Keratinocyte (primary cell): ENCODE measurements at regions not wholly inside any gene's neighbourhood (a gene's known extent, or its start where the extent isn't known, plus 50 kb on each side); places are given as distances from the start of the nearest gene placed in this dataset.

Source experiments
- DNase-seq: peaks from one replicate; pipeline ENCODE4 v3.0.0-alpha.2; 2011; ENCODE audit warnings: low read depth, missing footprints, low spot score
- FAIRE-seq: peaks from 2 replicates; lab custom pipeline; 2011; peaks lifted over from hg19 to GRCh38; lab: Jason Lieb, UNC
- H2AFZ ChIP-seq: 2 replicates; pipeline ENCODE4 v1.6.0; 2012; ENCODE audit warnings: low read length, control low read depth, inconsistent platforms; ENCODE audit not compliant: control insufficient read depth
- H3K27ac ChIP-seq: 2 replicates; pipeline ENCODE4 v1.5.1; 2011; ENCODE audit warnings: low read length; ENCODE audit not compliant: control insufficient read depth, insufficient read depth
- H3K27me3 ChIP-seq: 3 replicates; pipeline ENCODE4 v1.6.0; 2011; ENCODE audit warnings: low read length; ENCODE audit not compliant: control insufficient read depth, insufficient read depth; ENCODE audit errors: extremely low read depth
- H3K36me3 ChIP-seq, 2 experiments: 2 replicates in 1 of 2; 3 replicates in 1 of 2; pipeline ENCODE4 v1.5.1; 2011; ENCODE audit warnings: low read length in 2 of 2, mild to moderate bottlenecking in 1 of 2; ENCODE audit not compliant: control insufficient read depth in 2 of 2, insufficient read depth in 2 of 2; ENCODE audit errors: extremely low read depth in 1 of 2
- H3K4me1 ChIP-seq: 3 replicates; pipeline ENCODE4 v1.5.1; 2011; ENCODE audit warnings: low read length; ENCODE audit not compliant: control insufficient read depth, insufficient read depth; ENCODE audit errors: extremely low read depth
- H3K4me2 ChIP-seq: 3 replicates; pipeline ENCODE4 v1.6.0; 2011; ENCODE audit warnings: low read depth, low read length; ENCODE audit not compliant: control insufficient read depth, insufficient read depth; ENCODE audit errors: extremely low read depth
- H3K4me3 ChIP-seq, 3 experiments: fragments of 200-600 bp in 1 of 3; sonication (generic) in 1 of 3; 2 replicates in 2 of 3; 3 replicates in 1 of 3; pipeline ENCODE4 v1.5.1; 2011 to 2016; ENCODE audit warnings: low read length in 3 of 3, mild to moderate bottlenecking in 3 of 3, control low read depth in 2 of 3, inconsistent platforms in 1 of 3, low read depth in 1 of 3, mixed read lengths in 1 of 3, mixed run types in 1 of 3, moderate library complexity in 1 of 3; ENCODE audit not compliant: control insufficient read depth in 2 of 3, insufficient read depth in 2 of 3; ENCODE audit errors: extremely low read depth in 1 of 3
- H3K79me2 ChIP-seq: 2 replicates; pipeline ENCODE4 v1.6.0; 2012; ENCODE audit warnings: low read length; ENCODE audit not compliant: control insufficient read depth, insufficient read depth
- H3K9ac ChIP-seq: 3 replicates; pipeline ENCODE4 v1.6.0; 2011; ENCODE audit warnings: low read length; ENCODE audit not compliant: control insufficient read depth, insufficient read depth; ENCODE audit errors: extremely low read depth
- H3K9me1 ChIP-seq: 3 replicates; pipeline ENCODE4 v1.6.0; 2011; ENCODE audit warnings: low read length; ENCODE audit not compliant: control insufficient read depth, insufficient read depth; ENCODE audit errors: extremely low read depth
- H3K9me3 ChIP-seq: 2 replicates; pipeline ENCODE4 v1.5.1; 2012; ENCODE audit warnings: low read depth, low read length; ENCODE audit not compliant: control insufficient read depth
- H4K20me1 ChIP-seq: 3 replicates; pipeline ENCODE4 v1.6.0; 2011; ENCODE audit warnings: low read length; ENCODE audit not compliant: control insufficient read depth, insufficient read depth; ENCODE audit errors: extremely low read depth
- CTCF ChIP-seq, 3 experiments: IDR thresholded peaks in 1 of 3; conservative IDR thresholded peaks in 1 of 3; optimal IDR thresholded peaks in 1 of 3; 2 replicates in 2 of 3; 3 replicates in 1 of 3; pipeline versions ENCODE3 to v1.5.1; 2011; ENCODE audit warnings: low read length in 3 of 3, mild to moderate bottlenecking in 3 of 3, moderate library complexity in 2 of 3, control low read depth in 1 of 3, inconsistent platforms in 1 of 3; ENCODE audit not compliant: insufficient read depth in 2 of 3; ENCODE audit errors: extremely low read depth in 1 of 3
- EZH2 ChIP-seq: IDR thresholded peaks from one replicate; pipeline ENCODE4 v1.6.1; 2012; ENCODE audit warnings: inconsistent platforms, mild to moderate bottlenecking, low read length, moderate library complexity
- dilution Hi-C: fragments of 300-500 bp; cut with MboI; formaldehyde crosslinking; loops from one replicate; pipeline ENCODE4 v1.7.0; 2020; ENCODE audit warnings: low sequenced_read_pairs; ENCODE audit not compliant: extremely low pct_ligation_motif_present

- H3K9me3 ChIP-seq: peaks cover 17% of the 10 kb centered on the region
- FAIRE-seq: no peak
- H3K4me1 ChIP-seq: no peaks in the 10 kb centered on the region
- H3K4me3 ChIP-seq: no peak overlapping the region
- no peak for TF ChIP-seq EZH2
- no peaks in the 10 kb centered on the region for H3K36me3 ChIP-seq
- H3K9me1 ChIP-seq: no peaks in the 10 kb centered on the region
- no peak overlapping the region for H3K27ac ChIP-seq
- H3K9ac ChIP-seq: no peak overlapping the region
- no peak overlapping the region for H3K4me2 ChIP-seq
- no peaks in the 10 kb centered on the region for H3K27me3 ChIP-seq
- no peaks in the 10 kb centered on the region for H3K79me2 ChIP-seq
- H4K20me1 ChIP-seq: no peaks in the 10 kb centered on the region
- H2AFZ ChIP-seq: no peak overlapping the region
- dilution Hi-C loops: no loop called here
- no peak for DNase-seq
These were observed 1481.4 kb downstream of the BRD1 start for GRCh38 chr22:48346311-48346710.

GRCh38 chr22:48345631-48346030, 1482.0 kb downstream of the BRD1 start:
- FAIRE-seq (no peak), DNase-seq (no peak)
- Histone ChIP-seq H3K79me2 (no peaks in the 10 kb centered on the region), H3K4me3 (no peak overlapping the region), H3K9me1 (no peaks in the 10 kb centered on the region), H3K9me3 (peaks cover 12% of the 10 kb centered on the region), H3K27ac (no peak overlapping the region), H3K9ac (no peak overlapping the region), H3K4me1 (no peaks in the 10 kb centered on the region), H2AFZ (no peak overlapping the region), H3K4me2 (no peak overlapping the region), H3K36me3 (no peaks in the 10 kb centered on the region), H4K20me1 (no peaks in the 10 kb centered on the region), H3K27me3 (no peaks in the 10 kb centered on the region)
- TF ChIP-seq CTCF (optimal IDR thresholded peaks at IDR 0.05 in 1 of 3, IDR thresholded peaks at IDR 0.05 in 1 of 3, conservative IDR thresholded peaks at IDR 0.05 in 1 of 3; ENCODE audit: extremely low read depth in 1 of 3, insufficient read depth in 2 of 3, low read length in 3 of 3): no peak
- TF ChIP-seq EZH2: no peak
- dilution Hi-C loops: no loop called here

- Histone ChIP-seq H3K4me2 (no peak overlapping the region), H3K4me1 (no peaks in the 10 kb centered on the region), H3K27me3 (no peaks in the 10 kb centered on the region), H3K79me2 (no peaks in the 10 kb centered on the region), H3K9me3 (peaks cover 7% of the 10 kb centered on the region), H4K20me1 (no peaks in the 10 kb centered on the region), H3K4me3 (no peak overlapping the region), H2AFZ (no peak overlapping the region), H3K36me3 (no peaks in the 10 kb centered on the region), H3K9ac (no peak overlapping the region), H3K27ac (no peak overlapping the region), H3K9me1 (no peaks in the 10 kb centered on the region)
- FAIRE-seq (no peak), DNase-seq (no peak)
- dilution Hi-C loops: no loop called here
- TF ChIP-seq EZH2 (no peak), CTCF (optimal IDR thresholded peaks at IDR 0.05 in 1 of 3, IDR thresholded peaks at IDR 0.05 in 1 of 3, conservative IDR thresholded peaks at IDR 0.05 in 1 of 3; ENCODE audit: extremely low read depth in 1 of 3, insufficient read depth in 2 of 3, low read length in 3 of 3) (no peak)
These were observed 1484.2 kb downstream of the BRD1 start for GRCh38 chr22:48343461-48343860.
